Nephron (organoid): ENCODE measurements at regions not wholly inside any gene's neighbourhood (a gene's known extent, or its start where the extent isn't known, plus 50 kb on each side); places are given as distances from the start of the nearest gene placed in this dataset.

Experiments
- H3K27ac Mint-ChIP-seq, 3 experiments: 2 replicates each; pipeline ENCODE4 v1.8.0; 2020; ENCODE audit warnings: mixed read lengths in 3 of 3, mild to moderate bottlenecking in 2 of 3, moderate library complexity in 1 of 3
- H3K27me3 Mint-ChIP-seq: 2 replicates; pipeline ENCODE4 v1.8.0; 2021; ENCODE audit warnings: low read depth, mild to moderate bottlenecking, moderate library complexity, mixed read lengths
- H3K36me3 Mint-ChIP-seq: 2 replicates; pipeline ENCODE4 v1.8.0; 2020; ENCODE audit warnings: low read depth, mixed read lengths
- H3K4me1 Mint-ChIP-seq: 2 replicates; pipeline ENCODE4 v1.8.0; 2020; ENCODE audit warnings: mixed read lengths
- H3K4me3 Mint-ChIP-seq, 3 experiments: 2 replicates each; pipeline ENCODE4 v1.8.0; 2020; ENCODE audit warnings: mild to moderate bottlenecking in 3 of 3, mixed read lengths in 3 of 3, moderate library complexity in 2 of 3
- H3K9me3 Mint-ChIP-seq: 2 replicates; pipeline ENCODE4 v1.8.0; 2020; ENCODE audit warnings: mixed read lengths
- TF ChIP-seq, protein P1 (sequence below), 3 experiments: fragments of 200-600 bp; sonication (generic); IDR thresholded peaks; one replicate each; pipeline ENCODE4 v1.5.0; 2021; ENCODE audit warnings: antibody characterized with exemption in 3 of 3; ENCODE audit not compliant: unreplicated experiment in 3 of 3

DNA sequence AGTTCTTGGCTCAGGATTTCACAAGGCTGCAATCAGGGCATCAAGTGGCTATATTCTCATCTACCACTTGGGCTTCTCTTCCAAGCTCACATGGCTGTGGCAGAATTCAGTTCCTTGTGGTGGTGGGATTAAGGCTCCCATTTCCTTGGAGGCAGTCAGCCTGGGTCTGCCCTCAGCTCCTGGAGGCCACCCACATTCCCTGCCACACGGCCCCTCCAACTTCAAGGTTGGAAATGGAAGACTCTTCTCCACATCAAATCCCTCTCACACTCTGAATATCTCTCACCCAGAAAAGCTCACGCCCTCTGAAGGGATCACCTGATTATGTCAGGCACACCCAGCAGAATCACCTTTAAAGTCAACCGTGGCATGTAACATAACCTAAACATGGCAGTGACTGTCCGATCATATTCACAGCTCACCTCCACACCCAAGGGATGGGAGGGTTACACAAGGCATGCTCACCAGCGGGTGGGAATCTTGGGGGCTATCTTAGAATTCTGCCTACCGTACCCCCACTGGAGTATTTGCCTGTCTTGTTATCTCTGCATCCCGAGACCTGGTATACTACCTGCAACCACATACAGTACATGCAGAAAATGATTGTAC, 256.2 kb upstream of the KLHL29 start:
- H3K27me3 Mint-ChIP-seq, result peaks cover 9% of the 10 kb centered on the region
- TF ChIP-seq, protein P1, sequence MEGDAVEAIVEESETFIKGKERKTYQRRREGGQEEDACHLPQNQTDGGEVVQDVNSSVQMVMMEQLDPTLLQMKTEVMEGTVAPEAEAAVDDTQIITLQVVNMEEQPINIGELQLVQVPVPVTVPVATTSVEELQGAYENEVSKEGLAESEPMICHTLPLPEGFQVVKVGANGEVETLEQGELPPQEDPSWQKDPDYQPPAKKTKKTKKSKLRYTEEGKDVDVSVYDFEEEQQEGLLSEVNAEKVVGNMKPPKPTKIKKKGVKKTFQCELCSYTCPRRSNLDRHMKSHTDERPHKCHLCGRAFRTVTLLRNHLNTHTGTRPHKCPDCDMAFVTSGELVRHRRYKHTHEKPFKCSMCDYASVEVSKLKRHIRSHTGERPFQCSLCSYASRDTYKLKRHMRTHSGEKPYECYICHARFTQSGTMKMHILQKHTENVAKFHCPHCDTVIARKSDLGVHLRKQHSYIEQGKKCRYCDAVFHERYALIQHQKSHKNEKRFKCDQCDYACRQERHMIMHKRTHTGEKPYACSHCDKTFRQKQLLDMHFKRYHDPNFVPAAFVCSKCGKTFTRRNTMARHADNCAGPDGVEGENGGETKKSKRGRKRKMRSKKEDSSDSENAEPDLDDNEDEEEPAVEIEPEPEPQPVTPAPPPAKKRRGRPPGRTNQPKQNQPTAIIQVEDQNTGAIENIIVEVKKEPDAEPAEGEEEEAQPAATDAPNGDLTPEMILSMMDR (IDR thresholded peaks at IDR 0.05; ENCODE audit: unreplicated experiment in 3 of 3), result no peak
- H3K36me3 Mint-ChIP-seq, result no peaks in the 10 kb centered on the region
- H3K4me1 Mint-ChIP-seq, result peaks cover 9% of the 10 kb centered on the region
- H3K9me3 Mint-ChIP-seq, result peaks cover 4% of the 10 kb centered on the region
- no peak overlapping the region for H3K4me3 Mint-ChIP-seq
- no peak overlapping the region for H3K27ac Mint-ChIP-seq

DNA sequence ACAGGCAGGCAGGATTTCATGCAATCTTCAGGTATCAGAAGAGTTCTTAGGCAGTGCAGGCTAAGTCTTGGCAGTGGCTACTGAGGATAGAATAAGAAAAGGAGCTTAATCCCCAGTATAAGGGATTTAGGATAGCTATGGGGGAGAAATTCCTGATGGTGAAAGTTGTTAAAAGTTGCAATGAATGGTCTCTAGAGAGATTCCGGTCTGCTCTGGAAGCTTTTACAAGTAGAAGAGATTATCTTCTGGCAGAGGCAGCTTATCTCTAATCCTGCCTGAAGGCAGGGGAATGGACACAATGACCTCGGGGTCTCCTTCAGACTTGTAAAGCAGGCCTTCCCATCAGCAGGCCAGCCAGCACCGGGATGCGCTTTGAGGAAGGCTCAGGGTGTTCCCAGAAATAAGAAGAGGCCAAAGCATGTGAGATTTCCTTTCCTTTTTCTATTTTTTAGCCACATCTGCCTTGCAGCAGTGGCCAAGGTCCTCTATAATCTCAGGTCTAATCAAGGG, 253.9 kb upstream of the KLHL29 start:
- TF ChIP-seq, protein P1 (IDR thresholded peaks at IDR 0.05; ENCODE audit: unreplicated experiment in 3 of 3), result no peak
- H3K27ac Mint-ChIP-seq, result no peak overlapping the region

DNA sequence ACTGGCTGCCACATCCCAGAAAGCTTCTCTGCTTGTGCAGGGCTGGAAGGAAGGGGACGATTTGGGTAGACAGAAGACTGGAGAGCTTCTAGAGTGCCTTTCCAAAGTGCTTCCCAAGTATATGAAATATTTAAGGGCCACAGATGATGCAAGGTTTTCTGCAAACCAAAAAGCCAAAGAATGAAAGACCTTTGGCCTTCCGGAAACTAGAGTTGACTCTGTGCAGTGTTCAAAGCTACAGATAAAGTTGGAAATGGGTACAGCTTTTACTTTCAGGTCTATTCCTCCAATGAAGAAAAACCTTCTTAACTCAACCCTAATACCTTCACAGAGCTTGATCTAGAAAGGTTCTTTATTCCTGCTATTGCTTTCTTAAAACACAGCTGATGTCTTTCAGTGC, 253.0 kb upstream of the KLHL29 start:
- Mint-ChIP-seq H3K4me1 (peaks cover 23% of the 10 kb centered on the region), H3K27me3 (peaks cover 9% of the 10 kb centered on the region), H3K36me3 (no peaks in the 10 kb centered on the region), H3K4me3 (no peak overlapping the region), H3K27ac (no peak overlapping the region), H3K9me3 (peaks cover 4% of the 10 kb centered on the region)
- TF ChIP-seq, protein P1 (IDR thresholded peaks at IDR 0.05; ENCODE audit: unreplicated experiment in 3 of 3), result no peak

More for the DNA sequence above, 253.9 kb upstream of the KLHL29 start:
- peaks cover 22% of the 10 kb centered on the region for H3K4me1 Mint-ChIP-seq
- H3K36me3 Mint-ChIP-seq, result no peaks in the 10 kb centered on the region
- no peak overlapping the region for H3K4me3 Mint-ChIP-seq
- H3K27me3 Mint-ChIP-seq, result peaks cover 9% of the 10 kb centered on the region
- peaks cover 4% of the 10 kb centered on the region for H3K9me3 Mint-ChIP-seq

DNA sequence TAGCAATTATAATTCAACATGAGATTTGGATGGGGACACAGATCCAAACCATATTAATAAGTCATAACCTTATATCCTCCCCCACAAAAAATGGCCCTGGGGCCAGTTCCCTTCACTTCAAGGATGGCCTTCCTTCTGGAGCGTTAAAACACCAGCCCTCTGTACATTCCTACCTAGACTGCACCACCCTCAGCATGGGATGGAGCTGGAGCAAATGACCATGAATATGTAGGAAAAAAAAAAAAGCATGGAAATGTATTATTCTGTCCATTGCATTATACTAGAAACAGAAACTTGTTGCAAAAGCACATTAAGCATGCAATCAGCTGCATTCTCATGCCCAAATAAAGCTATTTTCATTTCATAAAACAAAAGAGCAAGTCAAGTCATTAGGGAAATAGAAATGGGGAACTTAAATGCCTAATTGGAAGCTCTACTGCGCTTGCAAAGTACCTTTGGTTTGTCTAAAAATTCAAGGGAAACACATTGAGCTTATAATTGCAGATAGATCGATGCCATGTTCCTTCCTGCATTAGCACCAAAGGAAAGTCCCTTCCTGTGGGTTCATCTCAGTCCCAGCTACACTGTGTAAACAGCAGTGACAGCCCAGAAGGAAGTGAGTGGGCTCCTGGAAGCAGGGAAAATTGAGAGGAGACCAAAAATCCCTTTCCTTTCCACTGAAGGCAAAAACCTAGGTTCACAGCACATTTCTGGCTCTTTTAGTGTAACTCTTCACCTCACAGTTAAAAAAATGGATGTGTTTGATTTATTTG, 252.0 kb upstream of the KLHL29 start:
- H3K4me1 Mint-ChIP-seq, result peaks cover 23% of the 10 kb centered on the region
- no peaks in the 10 kb centered on the region for H3K36me3 Mint-ChIP-seq
- no peak overlapping the region for H3K27ac Mint-ChIP-seq
- peaks cover 9% of the 10 kb centered on the region for H3K27me3 Mint-ChIP-seq
- TF ChIP-seq, protein P1 (IDR thresholded peaks at IDR 0.05; ENCODE audit: unreplicated experiment in 3 of 3), result no peak
- no peak overlapping the region for H3K4me3 Mint-ChIP-seq
- peaks cover 4% of the 10 kb centered on the region for H3K9me3 Mint-ChIP-seq

DNA sequence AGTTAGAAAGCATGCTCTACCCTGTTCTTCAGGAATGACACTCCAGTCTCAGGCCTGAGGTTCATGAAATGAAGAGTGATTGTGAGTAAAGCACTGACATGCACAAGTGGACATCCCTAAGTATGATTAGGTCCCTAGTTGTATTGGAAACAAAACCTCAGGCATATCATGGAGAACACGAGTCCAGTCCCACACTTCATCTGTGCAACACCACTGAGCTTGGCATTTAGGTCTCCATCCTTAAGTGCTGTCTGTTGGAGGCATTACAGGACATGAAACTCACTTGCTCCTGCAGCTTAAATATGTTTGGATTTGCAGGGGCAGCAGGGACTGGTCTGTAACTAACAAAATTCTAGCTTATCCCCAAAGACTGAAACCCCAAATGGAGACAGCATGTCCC, 250.3 kb upstream of the KLHL29 start:
- H3K9me3 Mint-ChIP-seq, result peaks cover 4% of the 10 kb centered on the region
- no peak overlapping the region for H3K4me3 Mint-ChIP-seq
- H3K36me3 Mint-ChIP-seq, result no peaks in the 10 kb centered on the region
- TF ChIP-seq, protein P1 (IDR thresholded peaks at IDR 0.05; ENCODE audit: unreplicated experiment in 3 of 3), result no peak
- peak overlapping the region in 1 of 3 experiments; percentile 47 for H3K27ac Mint-ChIP-seq
- H3K27me3 Mint-ChIP-seq, result peaks cover 9% of the 10 kb centered on the region
- H3K4me1 Mint-ChIP-seq, result peaks cover 23% of the 10 kb centered on the region
